NCI-H2029 (cell line): ENCODE measurements at regions not wholly inside any gene's neighbourhood (a gene's known extent, or its start where the extent isn't known, plus 50 kb on each side); places are given as distances from the start of the nearest gene placed in this dataset.
"Not testable (repeated sequence)": the region's sequence is repeated elsewhere in the genome, so short reads cannot be mapped to it uniquely, and the experiment has no call there.

Source experiments
- DNase-seq: peaks from one replicate; lab custom pipeline; 2025; lab: John Stamatoyannopoulos, UW

DNA sequence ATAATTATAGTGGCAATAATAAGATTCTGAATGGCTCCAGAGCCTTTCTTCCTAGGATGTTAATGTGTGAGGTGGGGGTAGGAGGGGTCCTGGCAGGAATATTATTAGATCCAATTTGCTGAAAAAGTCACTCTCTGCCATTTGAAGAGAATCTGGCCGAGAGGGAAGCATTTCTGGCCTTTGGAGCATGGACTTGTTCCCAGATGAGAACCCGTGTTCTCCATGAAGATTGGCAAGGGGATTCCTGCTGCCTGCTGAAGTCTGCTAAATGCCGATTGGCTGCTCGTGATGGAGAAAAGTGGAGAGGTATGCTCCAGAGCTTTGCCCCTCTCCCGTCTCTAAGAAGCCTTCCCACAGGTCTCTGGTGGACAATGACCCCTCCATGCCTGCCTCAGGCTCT, 135.6 kb downstream of the TRIM43 start:
- DNase-seq, result not testable (repeated sequence)

DNA sequence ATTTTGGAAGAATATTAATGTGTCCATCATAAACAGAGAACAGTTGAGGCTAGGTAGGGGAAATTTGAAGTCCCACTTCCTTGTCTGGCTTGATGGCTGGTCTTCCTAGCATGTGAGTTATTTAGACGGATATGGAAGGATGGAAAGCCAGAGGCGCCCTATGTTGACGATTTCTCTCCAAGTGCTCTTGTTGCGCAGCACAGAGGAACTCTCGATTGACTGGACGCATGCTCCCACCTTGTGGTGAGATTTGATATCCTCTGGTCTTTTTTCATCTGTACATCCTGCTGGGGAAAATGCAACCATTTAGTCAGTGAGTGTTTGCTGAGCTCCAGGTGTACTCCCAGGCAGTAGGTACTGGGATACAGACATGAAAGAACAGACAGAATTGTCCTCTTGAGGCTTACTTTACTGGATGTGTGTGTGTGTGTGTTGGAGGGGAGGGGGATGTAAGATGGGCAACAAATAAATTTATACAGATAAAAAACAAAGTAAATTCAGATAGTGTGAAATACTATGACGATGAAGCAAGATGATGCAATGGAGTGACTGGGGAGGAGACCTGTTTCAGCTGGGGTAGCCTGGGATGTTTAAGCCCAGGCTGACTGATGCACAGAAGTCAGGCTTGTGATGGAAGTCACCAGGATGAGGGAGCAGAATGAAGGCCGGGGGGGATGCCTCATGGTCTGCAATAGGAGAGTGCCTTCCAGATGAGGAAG, 137.2 kb downstream of the TRIM43 start:
- peak; percentile 66 for DNase-seq

DNA sequence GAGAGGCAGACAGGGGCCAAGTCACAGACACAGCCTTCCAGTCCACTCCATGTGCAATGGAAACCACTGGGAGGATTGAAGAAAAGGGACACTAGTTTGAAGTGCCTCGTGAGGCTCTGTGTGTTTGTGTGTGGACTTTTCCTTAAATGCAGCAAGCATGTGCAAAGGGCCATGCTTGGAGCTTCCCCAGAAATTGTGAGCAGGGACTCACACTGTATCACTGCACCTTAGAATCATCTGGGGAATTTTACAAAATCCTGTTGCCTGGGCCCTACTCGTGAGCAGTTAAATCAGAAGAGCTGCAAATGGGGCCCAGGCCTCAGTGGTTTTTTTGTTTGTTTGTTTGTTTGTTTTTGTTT, 137.8 kb downstream of the TRIM43 start:
- no peak for DNase-seq

- DNase-seq, result no peak
These were observed 139.0 kb downstream of the TRIM43 start for GRCh38 chr2:95730813-95731212.

DNA sequence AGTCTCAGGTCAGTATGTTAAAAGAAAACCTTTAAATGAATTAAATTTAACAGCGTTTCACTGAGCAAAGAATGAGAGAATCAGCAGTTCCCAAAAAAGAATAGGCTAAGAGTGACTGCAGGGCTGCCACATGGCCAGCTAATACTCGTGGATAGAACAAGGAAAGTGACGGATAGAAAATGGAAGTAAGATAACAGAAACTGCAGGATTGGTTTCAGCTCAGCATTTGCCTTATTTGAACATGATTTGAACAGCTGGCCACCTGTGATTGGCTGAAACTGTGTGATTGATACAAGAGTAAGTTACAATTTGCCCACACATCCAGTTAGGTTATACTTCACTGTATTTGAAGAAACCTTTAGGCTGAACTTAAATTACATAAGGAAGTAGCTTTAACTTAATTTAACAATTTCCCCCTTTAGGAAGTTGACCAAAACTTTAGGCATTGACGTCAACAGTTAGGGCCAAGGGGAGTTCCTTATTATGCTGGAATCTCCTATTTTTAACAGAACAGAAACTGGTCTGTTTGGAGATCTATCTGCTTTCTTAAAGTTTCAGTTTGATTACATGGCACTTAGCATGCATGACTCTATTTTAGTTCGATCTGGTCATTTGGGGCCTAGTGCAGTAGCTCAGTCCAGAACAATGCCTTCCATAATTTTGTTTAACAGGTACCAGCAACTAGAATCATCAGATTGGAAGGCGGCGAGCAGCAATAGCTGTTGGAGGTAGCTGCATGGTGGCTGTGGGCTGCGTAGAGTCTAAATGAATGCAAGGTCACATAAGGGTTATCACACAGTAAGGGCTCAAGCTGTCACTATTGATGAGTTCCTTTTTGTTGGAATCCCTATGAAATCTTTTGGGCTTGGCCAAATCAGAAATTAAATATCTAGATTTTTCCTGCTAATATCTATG, 143.4 kb downstream of the TRIM43 start:
- DNase-seq, result no peak

- no peak for DNase-seq
These were observed 146.5 kb downstream of the TRIM43 start for GRCh38 chr2:95738301-95738700.

DNA sequence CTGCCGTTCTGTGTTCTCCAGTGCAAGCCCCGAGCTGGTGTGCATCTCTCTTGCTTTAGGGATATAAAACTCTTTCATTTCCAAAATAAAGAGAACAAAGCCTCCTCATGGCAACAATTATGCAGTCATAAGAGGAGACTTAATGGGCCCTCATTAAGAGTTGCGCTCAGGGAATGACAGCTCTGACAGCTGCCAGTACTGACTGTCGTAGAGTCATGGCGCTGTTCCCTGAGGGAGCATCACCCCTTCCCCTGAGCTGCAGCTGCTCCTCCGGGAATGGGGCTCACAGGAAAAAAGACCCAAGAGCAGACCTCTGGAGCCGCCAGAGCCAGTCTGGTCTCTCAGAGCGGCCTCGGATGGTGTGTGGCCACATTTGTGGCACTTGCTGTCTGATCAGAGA, 160.3 kb downstream of the TRIM43 start:
- not testable (repeated sequence) for DNase-seq

GRCh38 chr2:95753812-95754211, 162.0 kb downstream of the TRIM43 start:
- DNase-seq, result not testable (repeated sequence)

GRCh38 chr2:95754213-95754612, 162.4 kb downstream of the TRIM43 start:
- DNase-seq, result not testable (repeated sequence)

DNA sequence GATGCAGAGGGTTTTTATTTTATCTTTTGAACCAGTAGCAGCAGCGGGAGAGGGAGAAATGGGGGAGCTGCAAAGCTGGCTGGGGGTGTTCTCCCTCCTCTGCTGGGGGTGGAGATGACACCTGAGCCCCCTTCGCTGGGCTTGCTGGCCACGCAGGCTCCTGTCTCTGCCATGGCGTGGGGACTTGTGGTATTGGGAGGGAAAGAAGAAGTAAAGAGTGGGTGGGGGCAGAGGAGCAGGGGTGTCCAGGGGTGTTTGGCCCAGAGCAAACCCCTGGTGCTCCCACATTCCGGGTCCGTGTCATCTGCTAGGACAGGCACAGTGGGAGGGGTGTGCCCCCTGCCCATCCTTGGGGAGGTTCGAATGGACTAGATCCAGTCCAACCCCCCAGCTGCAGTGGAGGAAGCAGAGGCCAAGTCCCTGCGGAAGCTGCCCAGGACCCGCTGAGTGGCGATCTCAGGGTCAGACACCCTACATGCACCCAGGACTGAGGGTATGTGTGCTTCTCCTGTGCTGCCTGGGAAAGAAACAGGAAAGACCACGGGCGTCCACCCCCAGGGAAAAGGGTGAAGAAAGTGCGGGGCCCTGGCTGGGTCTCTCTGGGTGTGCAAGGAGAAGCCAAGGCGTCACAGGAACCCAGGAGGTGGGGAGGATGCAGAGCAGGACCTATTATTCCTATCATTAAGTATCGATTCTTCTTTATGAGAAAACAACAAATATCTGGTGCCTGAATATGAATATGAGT, 163.2 kb downstream of the TRIM43 start:
- not testable (repeated sequence) for DNase-seq

DNA sequence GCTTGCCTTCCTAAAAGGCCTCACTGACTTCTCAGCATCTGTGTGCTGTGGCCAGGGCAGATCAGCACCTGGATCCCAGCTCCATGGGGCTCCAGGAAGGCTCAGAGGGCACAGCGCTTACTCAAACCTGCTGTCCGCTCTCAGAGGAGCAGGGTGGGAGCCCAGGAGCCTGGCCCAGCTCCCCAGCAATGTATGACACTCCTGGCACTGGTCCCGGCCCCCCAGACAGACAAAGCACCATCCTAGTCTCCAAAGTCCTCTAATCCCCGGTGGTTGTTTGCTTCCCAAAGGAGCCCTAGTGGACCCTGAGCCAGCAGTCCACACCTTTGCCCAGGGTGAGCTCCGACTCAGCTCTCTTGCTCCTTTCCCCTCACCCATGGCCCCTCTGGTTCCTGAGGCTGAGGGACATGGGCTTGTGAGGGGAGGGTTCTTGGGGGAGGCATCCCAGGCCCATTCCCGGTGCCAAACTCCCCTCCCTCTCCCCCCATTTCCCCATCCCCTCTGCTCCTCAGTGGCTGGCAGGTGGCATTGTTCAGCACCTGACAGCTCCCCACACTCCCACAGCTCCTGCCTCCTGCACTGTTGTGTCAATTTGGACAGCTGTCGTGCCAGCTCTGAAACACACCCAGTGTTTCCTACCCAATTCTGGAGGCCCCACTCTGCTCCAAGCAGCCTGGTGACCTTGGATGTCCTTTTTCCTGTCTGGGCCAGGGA, 164.3 kb downstream of the TRIM43 start:
- DNase-seq, result not testable (repeated sequence)

- DNase-seq, result no peak
These were observed 166.2 kb downstream of the TRIM43 start for GRCh38 chr2:95757988-95758387.

- DNase-seq, result no peak
These were observed 167.9 kb downstream of the TRIM43 start for GRCh38 chr2:95759481-95760246.

- DNase-seq, result no peak
These were observed 169.2 kb downstream of the TRIM43 start for GRCh38 chr2:95760806-95761525.

GRCh38 chr2:95761556-95761955, 169.8 kb downstream of the TRIM43 start:
- no peak for DNase-seq

GRCh38 chr2:95762023-95763021, 170.5 kb downstream of the TRIM43 start:
- DNase-seq, result not testable (repeated sequence)

DNA sequence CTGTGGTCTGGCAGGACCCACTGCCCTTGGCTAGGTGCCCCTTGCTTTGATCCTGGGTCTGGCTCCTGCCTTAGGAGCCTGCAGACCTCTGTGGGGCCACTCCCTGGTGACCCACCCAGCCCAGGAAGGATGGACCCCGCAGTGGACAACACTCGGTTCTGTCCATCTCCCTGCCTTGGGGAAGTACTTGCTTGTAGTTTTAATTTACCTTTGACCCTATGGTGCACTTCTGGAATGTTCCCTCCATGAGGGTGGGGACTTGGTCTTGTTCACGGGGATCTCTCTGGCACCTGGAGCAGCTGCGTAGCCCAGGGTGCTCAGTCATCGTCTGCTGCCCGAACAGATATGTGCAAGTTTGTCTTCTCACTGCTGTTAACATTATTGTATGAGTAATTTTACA, 171.3 kb downstream of the TRIM43 start:
- not testable (repeated sequence) for DNase-seq

DNA sequence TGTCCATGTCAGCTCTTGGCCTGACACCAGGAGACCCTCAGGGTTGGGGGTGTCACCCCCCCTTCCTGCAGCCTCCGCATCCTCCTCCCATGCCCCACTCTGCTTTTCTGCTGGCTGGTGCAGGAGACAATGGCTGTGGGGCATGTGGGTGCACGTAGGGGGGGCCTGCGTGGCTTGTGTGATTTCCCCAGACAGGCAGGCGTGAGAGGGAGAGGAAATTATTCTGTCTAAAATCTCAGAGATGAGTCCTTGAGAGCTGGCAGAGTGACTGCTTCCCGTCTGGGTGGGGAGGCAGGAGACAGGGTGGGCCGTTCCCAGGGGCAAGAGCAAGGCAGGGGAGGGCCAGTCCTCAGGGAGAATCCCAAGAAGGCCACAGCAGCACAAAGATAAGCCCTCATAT, 173.2 kb downstream of the TRIM43 start:
- not testable (repeated sequence) for DNase-seq
